Gastrocnemius medialis (tissue), 4 donors: ENCODE measurements at regions not wholly inside any gene's neighbourhood (a gene's known extent, or its start where the extent isn't known, plus 50 kb on each side); places are given as distances from the start of the nearest gene placed in this dataset.

ENCODE experiments used
- CTCF ChIP-seq, 5 experiments: fragments of 450-650 bp in 3 of 5; fragments of 200-600 bp in 2 of 5; sonication (generic) in 2 of 5; IDR thresholded peaks in 4 of 5; conservative IDR thresholded peaks in 1 of 5; 1 replicate in 4 of 5; 2 replicates in 1 of 5; pipeline ENCODE4 v1.5.1; 2016 to 2019; ENCODE audit warnings: antibody characterized with exemption in 5 of 5, mild to moderate bottlenecking in 3 of 5, moderate library complexity in 3 of 5
- POLR2A ChIP-seq, 2 donors: fragments of 450-650 bp; IDR thresholded peaks; one replicate each; pipeline ENCODE4 v1.6.1; 2017; ENCODE audit warnings: antibody characterized with exemption in 2 of 2, mild to moderate bottlenecking in 2 of 2, moderate library complexity in 2 of 2

DNA sequence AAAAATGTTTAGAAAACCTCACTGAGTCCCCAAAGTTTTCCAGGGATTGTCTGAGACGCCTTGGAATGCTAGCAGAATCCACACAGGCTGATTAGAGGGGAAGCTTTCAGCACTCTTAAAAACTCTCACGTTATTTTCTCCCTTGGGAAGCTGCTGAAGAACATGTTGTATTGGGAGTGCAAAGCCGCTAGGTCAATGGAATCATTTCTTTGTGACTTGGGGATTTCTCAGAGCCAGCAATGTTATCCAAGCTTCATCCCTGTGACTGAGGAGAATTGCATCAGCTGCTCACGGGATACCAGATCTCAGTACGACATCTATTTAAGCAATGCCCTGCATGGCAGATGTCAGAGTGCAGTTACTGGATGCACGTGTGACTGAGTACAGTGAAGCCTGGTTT is 426.4 kb upstream of the MPDZ start:
- TF ChIP-seq CTCF (IDR thresholded peaks at IDR 0.05 in 4 of 5, conservative IDR thresholded peaks at IDR 0.05 in 1 of 5) (no peak), POLR2A (IDR thresholded peaks at IDR 0.05) (peak in 1 of 2 donors; percentile 14)
